H9 (cell line): ENCODE measurements at regions not wholly inside any gene's neighbourhood (a gene's known extent, or its start where the extent isn't known, plus 50 kb on each side); places are given as distances from the start of the nearest gene placed in this dataset.
"Not testable (repeated sequence)": the region's sequence is repeated elsewhere in the genome, so short reads cannot be mapped to it uniquely, and the experiment has no call there.

Source experiments
- DNase-seq: peaks from one replicate; pipeline ENCODE4 v3.0.0-alpha.2; 2017
- H2AFZ ChIP-seq: one replicate; pipeline ENCODE4 v1.6.1; 2013; ENCODE audit warnings: mild to moderate bottlenecking, low read length, control low read depth, moderate library complexity
- H2AK5ac ChIP-seq: 2 replicates; pipeline ENCODE4 v1.6.1; 2013; ENCODE audit warnings: low read length, control low read depth, mixed read lengths; ENCODE audit not compliant: insufficient read length
- H2BK120ac ChIP-seq: one replicate; pipeline ENCODE4 v1.6.1; 2013; ENCODE audit warnings: low read depth, mild to moderate bottlenecking, low read length, control low read depth, inconsistent platforms; ENCODE audit not compliant: poor library complexity, severe bottlenecking
- H2BK12ac ChIP-seq: 2 replicates; pipeline ENCODE4 v1.6.1; 2013; ENCODE audit warnings: low read length, control low read depth, mixed read lengths, low read depth; ENCODE audit not compliant: insufficient read length
- H2BK15ac ChIP-seq: 2 replicates; pipeline ENCODE4 v1.6.1; 2013; ENCODE audit warnings: low read depth, low read length, control low read depth
- H2BK20ac ChIP-seq: one replicate; pipeline ENCODE4 v1.6.1; 2013; ENCODE audit warnings: low read depth, mild to moderate bottlenecking, low read length, control low read depth, inconsistent platforms; ENCODE audit not compliant: poor library complexity, severe bottlenecking
- H2BK5ac ChIP-seq: 2 replicates; pipeline ENCODE4 v1.6.1; 2013; ENCODE audit warnings: low read length, control low read depth, mixed read lengths; ENCODE audit not compliant: insufficient read length
- H3K14ac ChIP-seq: 2 replicates; pipeline ENCODE4 v1.6.1; 2013; ENCODE audit warnings: low read length, control low read depth; ENCODE audit not compliant: insufficient read depth
- H3K18ac ChIP-seq: 2 replicates; pipeline ENCODE4 v1.6.1; 2013; ENCODE audit warnings: low read depth, mild to moderate bottlenecking, mixed read lengths, low read length, control low read depth; ENCODE audit not compliant: insufficient read length
- H3K23ac ChIP-seq: 2 replicates; pipeline ENCODE4 v1.6.1; 2013; ENCODE audit warnings: low read length, control low read depth, mixed read lengths, low read depth; ENCODE audit not compliant: insufficient read length
- H3K23me2 ChIP-seq: 2 replicates; pipeline ENCODE4 v1.6.1; 2013; ENCODE audit warnings: low read depth, mild to moderate bottlenecking, mixed read lengths, low read length, control low read depth; ENCODE audit not compliant: insufficient read length, poor library complexity, severe bottlenecking
- H3K27ac ChIP-seq: 2 replicates; pipeline ENCODE4 v1.5.1; 2013; ENCODE audit warnings: low read length, control low read depth, mixed read lengths, low read depth; ENCODE audit not compliant: insufficient read length
- H3K27me3 ChIP-seq: 2 replicates; pipeline ENCODE4 v1.6.1; 2013; ENCODE audit warnings: low read length, control low read depth, inconsistent platforms; ENCODE audit not compliant: insufficient read depth
- H3K4ac ChIP-seq: 2 replicates; pipeline ENCODE4 v1.6.1; 2013; ENCODE audit warnings: low read depth, mild to moderate bottlenecking, control low read depth, inconsistent platforms, low read length, moderate library complexity
- H3K4me1 ChIP-seq: 2 replicates; pipeline ENCODE4 v1.6.1; 2013; ENCODE audit warnings: low read length, control low read depth, inconsistent platforms; ENCODE audit not compliant: insufficient read depth
- H3K4me2 ChIP-seq: 2 replicates; pipeline ENCODE4 v1.6.1; 2013; ENCODE audit warnings: low read length, control low read depth, mixed read lengths; ENCODE audit not compliant: insufficient read length, insufficient read depth
- H3K56ac ChIP-seq: 2 replicates; pipeline ENCODE4 v1.6.1; 2013; ENCODE audit warnings: low read depth, mild to moderate bottlenecking, mixed read lengths, low read length, control low read depth; ENCODE audit not compliant: insufficient read length
- H3K79me1 ChIP-seq: 2 replicates; pipeline ENCODE4 v1.6.1; 2013; ENCODE audit warnings: low read depth, mild to moderate bottlenecking, moderate library complexity, low read length, control low read depth, inconsistent platforms; ENCODE audit not compliant: insufficient read depth, poor library complexity, severe bottlenecking
- H3K79me2 ChIP-seq: 2 replicates; pipeline ENCODE4 v1.6.1; 2013; ENCODE audit warnings: low read length, control low read depth, inconsistent platforms; ENCODE audit not compliant: insufficient read depth
- H3K9ac ChIP-seq: 2 replicates; pipeline ENCODE4 v1.6.1; 2013; ENCODE audit warnings: low read length, control low read depth, mixed read lengths; ENCODE audit not compliant: insufficient read length; ENCODE audit errors: extremely low read depth
- H3K9me3 ChIP-seq: one replicate; pipeline ENCODE4 v1.6.1; 2013; ENCODE audit warnings: low read depth, low read length, inconsistent platforms; ENCODE audit not compliant: control insufficient read depth
- H3T11ph ChIP-seq: one replicate; pipeline ENCODE4 v1.6.1; 2013; ENCODE audit warnings: mild to moderate bottlenecking, low read length, control low read depth, inconsistent platforms
- H4K20me1 ChIP-seq: one replicate; pipeline ENCODE4 v1.6.1; 2013; ENCODE audit not compliant: control insufficient read depth, insufficient read length, insufficient read depth
- H4K5ac ChIP-seq: 2 replicates; pipeline ENCODE4 v1.6.1; 2013; ENCODE audit warnings: low read depth, mild to moderate bottlenecking, mixed read lengths, low read length, control low read depth; ENCODE audit not compliant: insufficient read length
- H4K8ac ChIP-seq: replicated peaks from 2 replicates; pipeline ENCODE4 v1.6.1; 2013; ENCODE audit warnings: low read length, control low read depth, mixed read lengths, low read depth; ENCODE audit not compliant: insufficient read length
- H4K91ac ChIP-seq: 2 replicates; pipeline ENCODE4 v1.6.1; 2013; ENCODE audit warnings: low read depth, mild to moderate bottlenecking, moderate library complexity, mixed read lengths, low read length, control low read depth; ENCODE audit not compliant: insufficient read length
- H3K27ac Mint-ChIP-seq, 3 experiments: 2 replicates in 2 of 3; 3 replicates in 1 of 3; pipeline ENCODE4 v1.8.0; 2020 to 2021; ENCODE audit warnings: mixed read lengths in 3 of 3, mild to moderate bottlenecking in 1 of 3, moderate library complexity in 1 of 3
- H3K27me3 Mint-ChIP-seq: 2 replicates; pipeline ENCODE4 v1.8.0; 2021; ENCODE audit warnings: low read depth, mild to moderate bottlenecking, moderate library complexity, mixed read lengths
- H3K36me3 Mint-ChIP-seq, 3 experiments: 2 replicates in 2 of 3; 3 replicates in 1 of 3; pipeline ENCODE4 v1.8.0; 2020 to 2021; ENCODE audit warnings: low read depth in 3 of 3, mixed read lengths in 3 of 3; ENCODE audit not compliant: insufficient read depth in 1 of 3
- H3K4me1 Mint-ChIP-seq, 2 experiments: 2 replicates each; pipeline ENCODE4 v1.8.0; 2020; ENCODE audit warnings: mixed read lengths in 2 of 2
- H3K4me3 Mint-ChIP-seq, 2 experiments: 2 replicates in 1 of 2; 3 replicates in 1 of 2; pipeline ENCODE4 v1.8.0; 2020 to 2021; ENCODE audit warnings: mild to moderate bottlenecking in 2 of 2, mixed read lengths in 2 of 2, moderate library complexity in 1 of 2
- H3K9me3 Mint-ChIP-seq, 2 experiments: 2 replicates in 1 of 2; 3 replicates in 1 of 2; pipeline ENCODE4 v1.8.0; 2020; ENCODE audit warnings: mild to moderate bottlenecking in 2 of 2, mixed read lengths in 2 of 2, moderate library complexity in 1 of 2
- WGBS: extraction: QIAGEN DNeasy Blood & Tissue Kit; methylation state at CpG from one replicate; pipeline ENCODE4 v1.1.7; 2013; ENCODE audit warnings: missing lambda C conversion rate, low lambda C conversion rate, mixed read lengths; ENCODE audit not compliant: insufficient read length; ENCODE audit errors: extremely low coverage; 5-methylcytosine and 5-hydroxymethylcytosine counted together
- TF ChIP-seq, protein P1 (sequence below): fragments of 200-600 bp; sonication (generic); conservative IDR thresholded peaks from 3 replicates; pipeline ENCODE4 v1.8.0; 2021; ENCODE audit warnings: antibody characterized with exemption, mild to moderate bottlenecking

DNA sequence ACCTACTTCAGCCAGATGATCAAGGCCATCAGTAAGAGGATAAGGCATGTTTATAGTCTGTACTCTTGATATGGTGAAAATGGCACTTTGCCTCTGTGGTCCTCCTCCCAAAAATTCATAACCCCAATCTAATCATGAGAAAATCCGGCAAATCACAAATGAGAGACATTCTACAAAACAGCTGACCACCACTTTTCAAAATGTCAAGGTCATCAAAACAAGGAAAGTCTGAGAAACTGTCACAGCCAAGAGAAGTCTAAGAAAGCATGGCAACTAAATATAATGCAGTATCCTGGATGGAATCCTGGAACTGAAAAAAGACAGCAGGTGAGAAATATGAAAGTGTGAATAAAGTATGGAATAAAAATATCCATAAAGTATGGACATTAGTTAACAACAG is 226.6 kb upstream of the INTU start:
- Mint-ChIP-seq H3K27ac (no peak overlapping the region), H3K4me1 (0 out of 4 replicates have a peak, but pooled peaks cover 0 to 2% of the 10 kb centered on the region in 2 experiments), H3K27me3 (no peaks in the 10 kb centered on the region), H3K4me3 (no peak overlapping the region), H3K36me3 (peaks cover 28 to 39% (median 33%) of the 10 kb centered on the region in 3 experiments), H3K9me3 (peaks cover 31 to 40% of the 10 kb centered on the region in 2 experiments)
- Histone ChIP-seq H3K9ac (no peak overlapping the region), H3K23ac (no peak overlapping the region), H3K23me2 (no peaks in the 10 kb centered on the region), H3K4me1 (no peaks in the 10 kb centered on the region), H2BK20ac (no peak overlapping the region), H2BK12ac (no peak overlapping the region), H3K9me3 (peaks cover 20% of the 10 kb centered on the region), H4K5ac (no peak overlapping the region), H4K91ac (no peak overlapping the region), H3K4ac (no peak overlapping the region), H2BK15ac (no peak overlapping the region), H3T11ph (no peak overlapping the region), H3K14ac (no peak overlapping the region), H3K4me2 (no peak overlapping the region), H2BK5ac (no peak overlapping the region), H4K20me1 (no peaks in the 10 kb centered on the region), H2AFZ (no peak overlapping the region), H3K27ac (no peak overlapping the region), H3K56ac (no peak overlapping the region), H3K18ac (no peak overlapping the region), H3K79me1 (no peaks in the 10 kb centered on the region), H4K8ac (no peak overlapping the region), H3K27me3 (no peaks in the 10 kb centered on the region), H3K79me2 (no peaks in the 10 kb centered on the region), H2AK5ac (no peak overlapping the region), H2BK120ac (no peak overlapping the region)
- DNase-seq: no peak
- TF ChIP-seq, protein P1, sequence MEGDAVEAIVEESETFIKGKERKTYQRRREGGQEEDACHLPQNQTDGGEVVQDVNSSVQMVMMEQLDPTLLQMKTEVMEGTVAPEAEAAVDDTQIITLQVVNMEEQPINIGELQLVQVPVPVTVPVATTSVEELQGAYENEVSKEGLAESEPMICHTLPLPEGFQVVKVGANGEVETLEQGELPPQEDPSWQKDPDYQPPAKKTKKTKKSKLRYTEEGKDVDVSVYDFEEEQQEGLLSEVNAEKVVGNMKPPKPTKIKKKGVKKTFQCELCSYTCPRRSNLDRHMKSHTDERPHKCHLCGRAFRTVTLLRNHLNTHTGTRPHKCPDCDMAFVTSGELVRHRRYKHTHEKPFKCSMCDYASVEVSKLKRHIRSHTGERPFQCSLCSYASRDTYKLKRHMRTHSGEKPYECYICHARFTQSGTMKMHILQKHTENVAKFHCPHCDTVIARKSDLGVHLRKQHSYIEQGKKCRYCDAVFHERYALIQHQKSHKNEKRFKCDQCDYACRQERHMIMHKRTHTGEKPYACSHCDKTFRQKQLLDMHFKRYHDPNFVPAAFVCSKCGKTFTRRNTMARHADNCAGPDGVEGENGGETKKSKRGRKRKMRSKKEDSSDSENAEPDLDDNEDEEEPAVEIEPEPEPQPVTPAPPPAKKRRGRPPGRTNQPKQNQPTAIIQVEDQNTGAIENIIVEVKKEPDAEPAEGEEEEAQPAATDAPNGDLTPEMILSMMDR: no peak
- WGBS: no CpG with 5 or more reads among the region's 1 CpG

DNA sequence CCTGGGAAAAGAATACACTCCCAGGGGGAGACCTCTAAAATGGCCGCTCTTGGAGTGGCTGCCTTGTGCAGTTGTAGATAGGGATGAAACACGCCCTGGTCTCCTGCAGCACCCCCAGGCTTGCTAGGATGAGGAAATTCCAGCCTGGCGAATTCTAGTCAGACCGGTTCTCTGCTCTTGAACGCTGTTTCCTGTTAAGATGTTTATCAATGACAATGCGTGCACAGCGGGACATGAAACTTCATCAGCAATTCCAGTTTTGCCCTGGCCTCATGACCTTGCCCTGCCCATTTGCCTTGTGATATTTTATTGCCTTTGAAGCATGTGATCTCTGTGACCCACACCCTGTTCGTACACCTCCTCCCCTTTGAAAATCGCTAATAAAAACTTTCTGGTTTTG is 225.2 kb upstream of the INTU start:
- H3K79me1 ChIP-seq, H2BK20ac ChIP-seq, H2AFZ ChIP-seq, H3K4me1 ChIP-seq, H3K9ac ChIP-seq, H3K4me3 Mint-ChIP-seq, H4K20me1 ChIP-seq, H3K27me3 ChIP-seq, H2BK12ac ChIP-seq, H3K79me2 ChIP-seq, H3K14ac ChIP-seq, H3K4me1 Mint-ChIP-seq, H3K4me2 ChIP-seq, H4K5ac ChIP-seq, H3K18ac ChIP-seq, H2BK5ac ChIP-seq, H4K8ac ChIP-seq, H3K23ac ChIP-seq, H3K4ac ChIP-seq, H4K91ac ChIP-seq, H3K56ac ChIP-seq, H3T11ph ChIP-seq, H3K27ac ChIP-seq, H2AK5ac ChIP-seq, H3K27me3 Mint-ChIP-seq, H2BK120ac ChIP-seq, H3K23me2 ChIP-seq, H2BK15ac ChIP-seq: not testable (repeated sequence)
- peaks cover 31 to 40% of the 10 kb centered on the region in 2 experiments for H3K9me3 Mint-ChIP-seq
- H3K9me3 ChIP-seq: peaks cover 20% of the 10 kb centered on the region
- peak; percentile 31 for DNase-seq
- peaks cover 28 to 39% (median 33%) of the 10 kb centered on the region in 3 experiments for H3K36me3 Mint-ChIP-seq
- H3K27ac Mint-ChIP-seq: peak overlapping the region in 2 of 3 experiments; percentile 22 to 55; a peak in 3 of 7 replicates
- no CpG with 5 or more reads among the region's 9 CpGs for WGBS
